ENCODE measurements at regions not wholly inside any gene's neighbourhood (a gene's known extent, or its start where the extent isn't known, plus 50 kb on each side); places are given as distances from the start of the nearest gene placed in this dataset.

DNA sequence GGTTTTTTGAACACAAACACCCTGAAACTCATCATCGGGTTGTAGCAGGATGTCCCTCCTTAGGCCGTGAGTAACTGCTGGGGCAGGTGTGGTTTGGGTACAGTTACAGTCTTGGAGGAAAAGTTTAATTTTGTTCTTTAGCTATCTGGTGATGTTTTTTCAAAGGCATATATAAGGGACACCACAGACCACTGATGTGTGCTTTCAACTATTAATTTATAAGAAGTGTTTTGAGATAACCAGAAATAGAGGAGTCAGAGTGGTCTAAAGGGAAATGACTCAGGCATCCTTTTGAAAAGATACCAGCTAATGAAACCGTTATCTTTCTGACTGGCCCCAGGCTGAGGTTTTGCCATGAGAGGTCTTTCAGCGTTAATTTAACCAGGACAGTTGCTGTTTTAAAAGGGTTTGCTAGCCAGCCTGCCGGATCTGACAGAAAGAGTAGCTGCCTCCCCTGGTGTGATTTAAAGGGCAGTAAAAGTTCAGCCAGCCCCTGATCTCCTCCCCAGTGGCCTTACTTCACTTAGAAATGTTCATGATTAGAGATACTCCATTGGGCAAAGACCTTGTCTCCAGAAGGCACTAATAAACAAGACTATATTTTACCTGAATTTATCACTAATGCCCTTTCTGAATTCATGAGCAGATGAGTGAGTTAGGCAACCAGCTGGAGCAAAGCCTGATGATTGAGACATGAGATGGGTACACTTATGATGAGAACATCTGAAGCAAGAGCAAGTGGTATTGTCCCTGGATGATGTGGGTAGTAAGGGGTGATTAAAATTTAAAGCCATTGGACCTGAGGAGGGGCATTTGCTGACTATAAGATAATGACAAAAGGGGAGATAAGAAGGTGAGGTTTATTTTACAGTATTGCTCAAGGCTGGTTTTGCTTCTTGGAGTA is 482.5 kb upstream of the TBL1XR1 start:
- Mint-ChIP-seq H3K4me1 (ENCODE audit: low read depth) (peaks cover 54% of the 10 kb centered on the region), H3K27me3 (ENCODE audit: low read depth) (no peaks in the 10 kb centered on the region), H3K4me3 (peak overlapping the region; percentile 24), H3K9me3 (ENCODE audit: insufficient read depth) (peaks cover 10% of the 10 kb centered on the region), H3K27ac (peak overlapping the region; percentile 79), H3K36me3 (ENCODE audit: low read depth) (peaks cover 12% of the 10 kb centered on the region)
- POLR2A ChIA-PET: interaction anchor here (0.6 to 1.5 kb wide), 6 partner anchors 63 to 535 kb away, joined by 3 to 5 read pairs (median 4); no protein-coding TSS in a partner anchor
- CTCF ChIA-PET: interaction anchor here (0.7 to 1.3 kb wide), 6 partner anchors 11 to 628 kb away, joined by 3 to 6 read pairs (median 3); no protein-coding TSS in a partner anchor
- ATAC-seq (peak; percentile 86), DNase-seq (peak; percentile 65)

DNA sequence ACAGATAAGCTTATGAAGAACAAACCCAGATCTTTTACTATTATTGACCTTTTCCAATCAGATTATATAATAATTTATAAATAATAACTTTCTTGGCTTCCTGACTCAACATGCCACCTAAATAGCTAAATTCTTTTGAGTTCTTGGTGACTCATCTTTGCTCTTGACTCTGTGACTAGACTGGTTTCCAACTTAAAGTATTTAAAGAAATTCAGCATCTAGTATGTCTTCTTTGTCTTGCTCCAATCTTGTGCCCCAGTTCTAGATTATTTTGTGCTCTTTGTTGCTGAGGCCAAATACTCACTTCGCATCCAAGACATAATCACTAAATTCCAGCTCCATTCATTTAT is 483.2 kb upstream of the TBL1XR1 start:
- no peak overlapping the region for H3K4me3 Mint-ChIP-seq
- ChIA-PET POLR2A (interaction anchor here (0.9 to 1.3 kb wide), 3 partner anchors 62 to 536 kb away, joined by 3 to 5 read pairs (median 4); no protein-coding TSS in a partner anchor), CTCF (interaction anchor here (0.6 to 1.3 kb wide), 4 partner anchors 10 to 743 kb away, joined by 3 to 6 read pairs (median 3); no protein-coding TSS in a partner anchor)

DNA sequence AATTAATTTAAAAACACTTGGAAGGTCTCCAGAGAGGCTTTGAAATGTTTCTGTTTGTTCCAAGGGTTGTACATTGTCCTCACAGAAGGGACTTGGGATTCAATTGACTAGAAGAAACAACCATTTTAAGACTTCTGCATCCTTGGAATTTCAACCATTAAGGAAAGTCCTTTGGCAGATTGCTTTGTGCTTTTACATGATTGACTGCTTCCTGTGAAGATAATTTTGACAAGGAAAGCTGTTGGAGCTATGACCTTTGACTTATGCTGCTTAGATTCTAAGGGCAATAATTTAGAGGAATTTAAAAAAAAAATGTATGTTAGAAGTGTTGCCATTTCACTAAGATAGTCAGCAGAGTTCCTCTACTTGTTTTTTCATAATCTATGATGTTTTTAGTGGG is 483.9 kb upstream of the TBL1XR1 start:
- Mint-ChIP-seq H3K4me3 (no peak overlapping the region), H3K27ac (no peak overlapping the region), H3K36me3 (ENCODE audit: low read depth) (peaks cover 12% of the 10 kb centered on the region), H3K9me3 (ENCODE audit: insufficient read depth) (peaks cover 10% of the 10 kb centered on the region), H3K4me1 (ENCODE audit: low read depth) (peaks cover 54% of the 10 kb centered on the region), H3K27me3 (ENCODE audit: low read depth) (no peaks in the 10 kb centered on the region)
- CTCF ChIA-PET: interaction anchor here (0.6 to 1.2 kb wide), 2 partner anchors 12 to 744 kb away, joined by 3 read pairs; no protein-coding TSS in a partner anchor
- ATAC-seq: no peak
- POLR2A ChIA-PET: no interaction called here
- no peak for DNase-seq

More for the DNA sequence above, 483.2 kb upstream of the TBL1XR1 start:
- Mint-ChIP-seq H3K4me1 (ENCODE audit: low read depth) (peaks cover 54% of the 10 kb centered on the region), H3K36me3 (ENCODE audit: low read depth) (peaks cover 12% of the 10 kb centered on the region), H3K9me3 (ENCODE audit: insufficient read depth) (peaks cover 10% of the 10 kb centered on the region), H3K27me3 (ENCODE audit: low read depth) (no peaks in the 10 kb centered on the region), H3K27ac (peak overlapping the region; percentile 79)
- ATAC-seq (no peak), DNase-seq (no peak)

DNA sequence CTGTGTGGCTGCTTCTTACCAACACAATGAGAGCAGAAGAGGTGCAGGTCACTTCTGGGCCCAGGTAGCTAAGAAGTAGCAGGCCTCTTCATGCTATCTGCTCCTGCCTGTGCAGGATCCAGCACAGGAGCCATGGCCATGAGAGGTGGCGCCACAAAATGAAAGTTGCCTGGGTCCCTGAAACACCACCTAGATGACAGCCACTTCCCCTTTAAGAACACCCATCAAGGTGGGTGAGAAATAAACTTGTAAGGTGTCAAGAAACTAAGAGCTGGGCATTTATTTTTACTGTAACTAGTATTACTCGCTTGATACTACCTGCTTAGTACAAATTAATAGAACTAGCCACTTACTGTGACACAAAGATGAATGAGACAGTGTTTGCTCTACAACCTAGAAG is 484.6 kb upstream of the TBL1XR1 start:
- ChIA-PET POLR2A (interaction anchor here (0.5 kb wide), 1 partner anchor 32 kb away, joined by 3 read pairs; no protein-coding TSS in a partner anchor), CTCF (no interaction called here)
- Mint-ChIP-seq H3K27ac (peak overlapping the region; percentile 0), H3K9me3 (ENCODE audit: insufficient read depth) (peaks cover 10% of the 10 kb centered on the region), H3K4me1 (ENCODE audit: low read depth) (peaks cover 54% of the 10 kb centered on the region), H3K27me3 (ENCODE audit: low read depth) (no peaks in the 10 kb centered on the region), H3K4me3 (no peak overlapping the region), H3K36me3 (ENCODE audit: low read depth) (peaks cover 12% of the 10 kb centered on the region)
- ATAC-seq (no peak), DNase-seq (no peak)

DNA sequence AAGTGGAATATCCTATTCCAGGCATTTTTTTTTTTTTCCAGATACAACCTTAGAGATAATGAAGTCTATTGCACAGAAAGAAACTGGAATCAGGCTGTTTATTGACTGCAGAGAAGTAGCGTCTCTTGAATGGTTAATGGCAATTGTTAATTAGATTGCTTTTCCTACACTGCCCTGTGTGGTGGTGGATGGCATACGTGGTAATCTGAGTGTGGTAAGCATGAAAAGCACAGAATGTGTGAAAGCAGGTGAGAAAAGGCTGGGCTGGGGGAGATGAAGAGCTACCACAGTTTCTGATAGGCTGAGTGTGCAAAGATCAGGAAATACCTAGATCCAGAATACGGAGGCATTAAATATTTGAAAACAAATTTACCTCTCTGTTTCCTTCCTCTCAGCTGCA is 486.3 kb upstream of the TBL1XR1 start:
- DNase-seq (no peak), ATAC-seq (no peak)
- Mint-ChIP-seq H3K9me3 (ENCODE audit: insufficient read depth) (peaks cover 10% of the 10 kb centered on the region), H3K4me3 (no peak overlapping the region), H3K36me3 (ENCODE audit: low read depth) (peaks cover 12% of the 10 kb centered on the region), H3K27me3 (ENCODE audit: low read depth) (no peaks in the 10 kb centered on the region), H3K27ac (no peak overlapping the region), H3K4me1 (ENCODE audit: low read depth) (peaks cover 48% of the 10 kb centered on the region)
- ChIA-PET CTCF (no interaction called here), POLR2A (no interaction called here)

DNA sequence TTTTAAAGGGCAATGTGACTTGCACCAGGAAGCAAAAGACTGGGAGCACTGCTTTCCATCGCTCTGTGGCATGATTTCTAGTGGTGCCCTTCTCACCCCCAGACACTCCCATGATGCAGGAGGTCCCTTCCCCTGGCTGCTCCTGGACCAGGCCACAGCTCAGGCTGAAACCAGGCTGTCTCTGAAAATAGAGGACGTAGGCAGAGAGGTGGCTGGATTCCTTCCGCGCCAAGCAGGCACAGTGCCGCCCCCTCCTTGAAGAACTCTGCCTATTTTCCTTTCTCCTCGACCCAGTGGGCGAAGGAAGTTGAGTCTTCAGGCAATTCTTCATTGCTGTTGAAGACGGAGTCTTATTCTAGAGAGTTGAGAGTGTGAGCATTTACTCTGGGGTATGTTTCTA is 489.4 kb upstream of the TBL1XR1 start:
- H3K4me3 Mint-ChIP-seq: no peak overlapping the region
- peaks cover 6% of the 10 kb centered on the region for H3K36me3 Mint-ChIP-seq (ENCODE audit: low read depth)
- ChIA-PET CTCF (no interaction called here), POLR2A (no interaction called here)
- no peak for ATAC-seq
- peaks cover 19% of the 10 kb centered on the region for H3K4me1 Mint-ChIP-seq (ENCODE audit: low read depth)
- H3K9me3 Mint-ChIP-seq (ENCODE audit: insufficient read depth): peaks cover 10% of the 10 kb centered on the region
- H3K27me3 Mint-ChIP-seq (ENCODE audit: low read depth): no peaks in the 10 kb centered on the region
- H3K27ac Mint-ChIP-seq: no peak overlapping the region
- no peak for DNase-seq

DNA sequence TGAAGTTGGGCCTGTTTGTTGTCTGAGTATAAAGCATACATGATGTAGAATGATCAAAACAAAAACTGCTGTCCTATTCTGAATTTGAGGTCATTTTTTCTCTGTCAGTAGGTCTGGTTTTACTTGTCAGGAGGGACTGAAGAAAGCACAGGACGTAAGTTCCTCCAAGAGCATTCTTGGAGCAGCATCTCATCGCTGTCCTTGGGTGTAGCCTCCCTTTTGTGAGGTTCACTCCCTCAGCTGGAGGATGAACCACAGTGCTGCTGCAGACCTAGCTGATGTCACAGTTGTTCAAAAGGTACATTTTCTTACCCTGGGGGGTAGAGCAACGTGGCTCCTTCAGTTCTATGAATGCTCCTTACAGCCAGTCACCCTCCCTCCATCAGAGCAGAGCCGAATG is 490.0 kb upstream of the TBL1XR1 start:
- CTCF ChIA-PET: no interaction called here
- POLR2A ChIA-PET: no interaction called here
- H3K4me3 Mint-ChIP-seq: no peak overlapping the region

DNA sequence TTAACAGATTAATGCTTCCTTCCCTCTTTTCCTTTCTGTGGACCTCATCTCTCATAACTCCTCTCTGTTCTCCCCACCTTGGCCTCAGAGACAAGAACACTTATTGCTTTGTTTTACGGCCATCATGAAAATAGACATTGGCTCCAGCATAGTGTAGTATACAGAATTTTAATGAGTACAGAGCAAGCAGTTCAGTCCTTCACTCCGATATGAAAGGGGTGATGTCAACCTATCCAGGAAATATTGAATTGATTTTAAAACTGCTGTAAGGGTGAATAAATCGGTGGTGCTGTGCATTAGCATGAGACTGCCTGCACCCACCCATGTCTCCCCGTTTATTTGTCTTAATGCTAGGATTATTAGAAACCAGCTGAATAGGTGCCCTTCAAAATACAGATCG is 490.9 kb upstream of the TBL1XR1 start:
- Mint-ChIP-seq H3K4me3 (no peak overlapping the region), H3K27ac (no peak overlapping the region), H3K27me3 (ENCODE audit: low read depth) (no peaks in the 10 kb centered on the region), H3K36me3 (ENCODE audit: low read depth) (no peaks in the 10 kb centered on the region), H3K9me3 (ENCODE audit: insufficient read depth) (peaks cover 4% of the 10 kb centered on the region), H3K4me1 (ENCODE audit: low read depth) (peaks cover 5% of the 10 kb centered on the region)
- ATAC-seq: no peak
- DNase-seq: no peak
- ChIA-PET POLR2A (no interaction called here), CTCF (no interaction called here)

More for the DNA sequence above, 490.0 kb upstream of the TBL1XR1 start:
- Mint-ChIP-seq H3K27ac (no peak overlapping the region), H3K27me3 (ENCODE audit: low read depth) (no peaks in the 10 kb centered on the region), H3K9me3 (ENCODE audit: insufficient read depth) (peaks cover 10% of the 10 kb centered on the region), H3K4me1 (ENCODE audit: low read depth) (peaks cover 13% of the 10 kb centered on the region), H3K36me3 (ENCODE audit: low read depth) (peaks cover 5% of the 10 kb centered on the region)
- no peak for DNase-seq
- no peak for ATAC-seq

DNA sequence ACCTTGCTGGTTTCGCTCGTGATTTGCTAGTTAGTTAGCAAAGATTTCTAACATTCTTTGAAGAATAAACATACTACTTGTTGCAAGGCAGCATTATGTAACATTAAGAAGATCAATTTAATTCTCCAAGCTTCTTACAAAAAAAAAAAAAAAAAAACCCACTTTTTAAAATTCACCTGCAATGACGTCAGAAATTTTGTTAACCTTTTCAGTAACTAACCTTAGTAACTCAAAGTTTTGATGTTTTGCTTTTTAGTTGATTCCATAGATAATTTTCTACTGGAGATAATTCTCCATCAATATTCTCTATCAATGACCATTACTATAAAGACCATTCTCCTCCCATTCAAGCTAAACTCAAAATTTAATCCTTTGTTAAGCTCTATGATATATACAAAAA is 491.8 kb upstream of the TBL1XR1 start:
- POLR2A ChIA-PET: no interaction called here

DNA sequence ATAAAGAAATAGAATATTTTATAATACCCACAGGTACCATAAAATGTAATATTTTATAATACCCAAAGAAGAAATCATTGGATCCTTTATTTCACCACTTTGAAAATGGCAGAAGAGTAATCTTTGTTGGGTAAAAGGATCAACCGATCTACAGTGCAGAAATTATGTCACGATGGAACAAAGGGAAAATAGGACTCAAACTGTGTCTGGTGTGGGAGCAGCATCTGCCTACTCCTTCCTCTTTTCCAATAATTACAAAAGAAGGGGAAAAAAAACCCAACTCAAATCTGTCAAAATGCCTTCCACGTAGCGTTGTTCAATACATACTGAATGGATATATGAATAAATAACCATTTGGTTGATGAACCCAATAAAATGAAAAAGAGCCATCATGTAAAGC is 492.6 kb upstream of the TBL1XR1 start:
- ChIA-PET CTCF (no interaction called here), POLR2A (no interaction called here)
- Mint-ChIP-seq H3K36me3 (ENCODE audit: low read depth) (no peaks in the 10 kb centered on the region), H3K9me3 (ENCODE audit: insufficient read depth) (no peaks in the 10 kb centered on the region), H3K4me1 (ENCODE audit: low read depth) (peaks cover 8% of the 10 kb centered on the region), H3K4me3 (no peak overlapping the region), H3K27me3 (ENCODE audit: low read depth) (no peaks in the 10 kb centered on the region), H3K27ac (no peak overlapping the region)
- no peak for ATAC-seq
- DNase-seq: no peak

More for the DNA sequence above, 491.8 kb upstream of the TBL1XR1 start:
- no peaks in the 10 kb centered on the region for H3K27me3 Mint-ChIP-seq (ENCODE audit: low read depth)
- no peak overlapping the region for H3K27ac Mint-ChIP-seq
- no peaks in the 10 kb centered on the region for H3K36me3 Mint-ChIP-seq (ENCODE audit: low read depth)
- H3K9me3 Mint-ChIP-seq (ENCODE audit: insufficient read depth): no peaks in the 10 kb centered on the region
- CTCF ChIA-PET: no interaction called here
- H3K4me3 Mint-ChIP-seq: no peak overlapping the region
- ATAC-seq (no peak), DNase-seq (no peak)
- peaks cover 2% of the 10 kb centered on the region for H3K4me1 Mint-ChIP-seq (ENCODE audit: low read depth)

DNA sequence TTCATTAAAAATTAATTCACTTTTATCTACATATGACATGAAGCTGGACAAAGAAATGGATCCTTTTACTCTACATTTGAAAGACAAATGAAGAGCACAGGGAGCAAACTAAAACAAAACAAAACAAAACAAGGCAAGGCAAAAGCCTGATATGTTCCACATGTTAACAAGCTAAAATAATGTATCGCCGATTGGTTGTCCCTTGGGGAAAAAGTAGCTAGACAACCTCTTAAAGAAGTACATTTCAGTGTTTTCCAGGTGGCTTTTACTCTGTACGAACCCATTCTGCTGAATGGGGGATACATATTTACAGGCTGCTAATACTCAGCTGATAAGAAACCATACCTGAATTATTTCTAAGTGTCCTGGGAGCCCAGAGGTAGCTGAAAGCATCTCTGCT is 493.0 kb upstream of the TBL1XR1 start:
- no peaks in the 10 kb centered on the region for H3K36me3 Mint-ChIP-seq (ENCODE audit: low read depth)
- H3K4me3 Mint-ChIP-seq: no peak overlapping the region
- H3K27me3 Mint-ChIP-seq (ENCODE audit: low read depth): no peaks in the 10 kb centered on the region
- ChIA-PET POLR2A (no interaction called here), CTCF (interaction anchor here (1.1 kb wide), 1 partner anchor 11 kb away, joined by 6 read pairs; no protein-coding TSS in a partner anchor)
- H3K27ac Mint-ChIP-seq: no peak overlapping the region
- ATAC-seq: no peak
- no peak for DNase-seq
- no peaks in the 10 kb centered on the region for H3K9me3 Mint-ChIP-seq (ENCODE audit: insufficient read depth)
- peaks cover 8% of the 10 kb centered on the region for H3K4me1 Mint-ChIP-seq (ENCODE audit: low read depth)

DNA sequence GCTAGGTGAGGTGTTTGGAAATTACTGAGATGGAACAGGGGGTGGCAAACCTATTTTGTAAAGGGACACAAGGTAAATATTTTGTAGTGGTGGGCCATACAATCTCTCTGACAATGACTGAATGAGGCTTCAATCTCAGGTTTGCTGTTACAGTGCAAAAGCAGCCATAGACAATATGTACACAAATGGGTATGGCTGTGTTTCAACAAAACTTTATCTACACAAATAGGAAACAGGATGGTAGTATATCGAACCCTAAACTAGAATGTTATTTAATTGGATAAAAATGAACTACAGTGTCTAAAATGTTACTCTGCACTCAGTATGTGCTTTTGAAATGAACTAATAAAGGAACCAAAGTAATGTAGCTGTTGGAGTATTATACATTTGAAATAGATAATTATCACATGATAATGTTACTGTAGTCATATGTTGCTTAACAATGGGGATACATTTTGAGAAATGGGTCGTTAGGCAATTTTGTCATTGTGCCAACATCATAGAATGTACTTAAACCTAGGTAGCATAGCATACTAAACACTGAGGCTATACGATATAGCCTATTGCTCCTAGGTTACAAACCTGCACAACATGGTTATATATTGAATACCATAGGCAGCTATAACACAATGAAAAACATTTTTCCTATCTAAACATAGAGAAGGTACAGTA is 495.2 kb upstream of the TBL1XR1 start:
- no peaks in the 10 kb centered on the region for H3K27me3 Mint-ChIP-seq (ENCODE audit: low read depth)
- H3K36me3 Mint-ChIP-seq (ENCODE audit: low read depth): no peaks in the 10 kb centered on the region
- ChIA-PET POLR2A (no interaction called here), CTCF (interaction anchor here (1.1 kb wide), 1 partner anchor 12 kb away, joined by 3 read pairs; no protein-coding TSS in a partner anchor)
- ATAC-seq (no peak), DNase-seq (no peak)
- peaks cover 8% of the 10 kb centered on the region for H3K4me1 Mint-ChIP-seq (ENCODE audit: low read depth)
- no peak overlapping the region for H3K27ac Mint-ChIP-seq
- no peak overlapping the region for H3K4me3 Mint-ChIP-seq
- H3K9me3 Mint-ChIP-seq (ENCODE audit: insufficient read depth): peaks cover 4% of the 10 kb centered on the region
